GM21515 (cell line): ENCODE measurements at regions not wholly inside any gene's neighbourhood (a gene's known extent, or its start where the extent isn't known, plus 50 kb on each side); places are given as distances from the start of the nearest gene placed in this dataset.

ENCODE experiments used
- ATAC-seq: cut with Tn5 transposase; IDR thresholded peaks from one replicate; pipeline ENCODE4 v1.9.1; 2021; ENCODE audit not compliant: unreplicated experiment

GRCh38 chr16:31700530-31701388 is 172.8 kb upstream of the ZNF267 start:
- peak; percentile 39 for ATAC-seq

- no peak for ATAC-seq
These were observed 171.9 kb upstream of the ZNF267 start for GRCh38 chr16:31701734-31702133.

GRCh38 chr16:31702796-31703195 is 170.8 kb upstream of the ZNF267 start:
- no peak for ATAC-seq

- ATAC-seq, result no peak
These were observed 170.0 kb upstream of the ZNF267 start for GRCh38 chr16:31703526-31704128.

DNA sequence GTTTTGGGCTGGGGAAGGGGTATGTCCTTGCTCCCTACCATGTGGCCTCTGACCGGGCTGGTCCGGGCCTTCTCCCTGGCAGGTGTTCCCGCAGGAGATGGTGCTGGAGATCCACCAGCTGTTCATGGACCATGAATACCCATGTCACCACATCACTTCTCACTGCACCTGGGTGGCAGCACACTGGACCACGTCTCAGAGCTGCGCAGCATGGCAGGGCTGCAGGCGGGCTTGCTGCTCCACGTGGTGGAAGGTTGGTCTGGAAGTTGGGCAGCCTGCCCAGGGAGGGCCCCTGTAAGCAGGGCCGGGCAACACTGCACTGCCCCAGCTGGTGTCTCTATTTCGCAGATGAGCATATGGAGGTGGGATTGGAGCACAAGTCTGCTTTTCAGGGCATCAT is 169.5 kb upstream of the ZNF267 start:
- ATAC-seq, result no peak

GRCh38 chr16:31705371-31705770 is 168.2 kb upstream of the ZNF267 start:
- no peak for ATAC-seq

DNA sequence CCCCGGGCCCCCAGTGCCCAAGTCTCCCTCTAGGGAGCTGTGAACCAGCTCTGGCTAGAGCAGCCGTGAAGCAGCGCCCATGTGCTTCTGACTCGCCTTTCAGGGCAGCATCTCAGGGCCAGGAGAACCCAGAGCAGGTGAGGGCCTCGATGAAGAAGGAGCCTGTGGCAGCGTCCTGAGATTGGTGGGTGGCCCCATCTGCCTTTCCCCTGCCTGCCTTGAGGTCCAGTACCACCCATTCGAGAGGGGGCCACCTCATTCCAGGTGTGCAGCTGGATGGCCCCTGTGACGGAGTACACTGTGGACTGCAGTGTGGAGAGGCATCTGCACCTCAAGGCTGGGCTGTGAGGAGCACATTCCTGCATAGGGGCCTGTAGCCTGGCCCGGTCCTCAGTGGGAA is 167.3 kb upstream of the ZNF267 start:
- ATAC-seq, result no peak

- no peak for ATAC-seq
These were observed 166.7 kb upstream of the ZNF267 start for GRCh38 chr16:31706925-31707324.

- no peak for ATAC-seq
These were observed 165.8 kb upstream of the ZNF267 start for GRCh38 chr16:31707743-31708335.

GRCh38 chr16:31708348-31708747 is 165.3 kb upstream of the ZNF267 start:
- ATAC-seq, result no peak

GRCh38 chr16:31709181-31709580 is 164.4 kb upstream of the ZNF267 start:
- ATAC-seq, result no peak

GRCh38 chr16:31710134-31710533 is 163.5 kb upstream of the ZNF267 start:
- no peak for ATAC-seq

- no peak for ATAC-seq
These were observed 162.7 kb upstream of the ZNF267 start for GRCh38 chr16:31710880-31711279.

- ATAC-seq, result no peak
These were observed 162.2 kb upstream of the ZNF267 start for GRCh38 chr16:31711344-31711845.

DNA sequence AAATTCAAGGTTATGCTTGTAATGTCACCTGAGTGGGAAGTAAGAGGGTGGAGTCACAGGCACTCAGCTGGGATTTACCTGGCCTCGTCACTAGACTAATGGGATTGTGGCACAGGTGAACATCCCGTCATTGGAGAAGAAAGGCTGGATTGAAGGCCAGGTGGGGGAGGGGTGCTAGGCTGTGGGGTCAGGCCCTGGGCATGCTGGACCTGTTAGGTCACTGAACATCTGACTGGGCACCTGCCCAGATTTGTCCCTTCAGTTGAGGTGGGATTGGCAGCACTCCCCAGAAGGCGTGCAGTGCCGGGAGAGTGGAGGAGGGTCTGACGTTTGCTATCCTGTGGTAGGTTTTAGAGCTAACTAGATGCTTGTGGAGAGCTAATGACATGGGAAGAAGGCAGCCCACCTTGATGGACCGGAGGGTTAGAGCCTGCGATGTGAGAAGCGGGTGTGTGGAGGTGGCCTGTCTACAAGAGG is 161.5 kb upstream of the ZNF267 start:
- ATAC-seq, result no peak

GRCh38 chr16:31713071-31713944 is 160.3 kb upstream of the ZNF267 start:
- peak; percentile 93 for ATAC-seq

GRCh38 chr16:31713945-31714902 is 159.4 kb upstream of the ZNF267 start:
- no peak for ATAC-seq

- ATAC-seq, result no peak
These were observed 158.6 kb upstream of the ZNF267 start for GRCh38 chr16:31714903-31715504.

DNA sequence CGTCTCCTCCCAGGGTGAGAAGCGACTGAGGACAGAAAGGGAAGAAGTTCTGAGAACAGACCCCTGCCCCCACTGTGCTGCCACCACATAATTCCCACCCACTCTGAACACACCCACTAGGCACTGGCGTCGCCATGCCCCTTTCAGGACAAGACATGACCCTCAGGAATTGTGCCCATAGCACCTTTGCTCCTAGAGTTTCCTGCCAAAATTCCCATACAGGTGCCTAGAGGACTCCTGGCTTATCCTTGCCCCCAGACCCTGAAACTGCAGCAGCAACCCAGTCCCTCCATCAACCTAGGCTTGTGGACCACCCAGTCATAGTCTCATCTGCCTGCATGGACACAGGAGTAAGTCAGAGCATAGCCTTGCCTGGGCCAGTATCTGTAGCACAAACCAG is 157.7 kb upstream of the ZNF267 start:
- no peak for ATAC-seq
